Stimulated activated CD8-positive, alpha-beta memory T cell treated with anti-CD3 and anti-CD28 coated beads, Interleukin-2, amount 100 ng/mL, for 1 hour (primary cell): ENCODE measurements at regions not wholly inside any gene's neighbourhood (a gene's known extent, or its start where the extent isn't known, plus 50 kb on each side); places are given as distances from the start of the nearest gene placed in this dataset.

ENCODE experiments used
- DNase-seq, 2 donors: peaks; one replicate each; pipeline ENCODE4 v3.0.0-alpha.2; 2020; ENCODE audit warnings: low read depth in 2 of 2

DNA sequence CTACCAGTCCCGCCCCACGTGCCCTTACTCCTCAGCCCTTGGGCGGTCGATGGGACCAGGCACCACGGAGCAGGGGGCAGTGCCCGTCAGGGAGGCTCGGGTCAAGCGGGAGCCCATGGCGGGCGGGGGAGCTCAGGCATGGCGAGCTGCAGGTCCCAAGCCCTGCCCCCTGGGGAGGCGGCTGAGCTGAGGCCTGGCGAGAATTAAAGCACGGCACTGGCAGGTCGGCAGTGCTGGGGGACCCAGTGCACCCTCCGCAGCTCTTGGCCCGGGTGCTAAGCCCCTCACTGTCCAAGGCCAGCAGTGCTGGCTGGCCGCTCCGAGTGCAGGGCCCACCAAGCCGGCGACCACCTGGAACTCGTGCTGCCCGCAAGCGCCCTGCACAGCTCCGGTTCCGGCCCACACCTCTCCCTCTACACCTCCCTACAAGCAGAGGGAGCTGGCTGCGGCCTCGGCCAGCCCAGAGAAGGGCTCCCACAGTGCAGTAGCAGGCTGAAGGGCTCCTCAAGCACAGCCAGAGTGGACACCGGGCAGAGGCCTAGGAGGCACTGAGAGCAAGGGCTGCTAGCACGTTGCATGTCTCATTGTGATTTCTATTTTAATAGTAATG is 166.8 kb upstream of the FMN2 start:
- no peak for DNase-seq

DNA sequence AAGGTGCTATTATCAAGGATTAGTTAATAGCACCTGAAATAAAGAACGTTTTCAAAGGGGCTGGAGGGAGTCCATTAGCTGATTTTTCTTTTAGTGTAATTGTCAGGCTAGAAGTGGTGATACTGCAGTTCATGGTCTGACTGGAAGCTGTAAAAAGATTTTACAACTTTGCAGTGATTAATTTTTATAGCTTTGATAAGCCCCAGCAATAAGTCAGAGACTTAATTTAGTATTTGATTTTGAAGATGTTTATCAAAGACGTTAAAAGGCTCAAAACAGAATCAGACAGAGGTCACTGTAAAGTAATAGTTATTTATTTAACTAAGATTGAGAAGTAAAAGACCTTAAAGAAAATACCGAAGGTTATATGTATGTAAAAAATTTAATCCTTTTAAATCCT is 165.5 kb upstream of the FMN2 start:
- DNase-seq: no peak

DNA sequence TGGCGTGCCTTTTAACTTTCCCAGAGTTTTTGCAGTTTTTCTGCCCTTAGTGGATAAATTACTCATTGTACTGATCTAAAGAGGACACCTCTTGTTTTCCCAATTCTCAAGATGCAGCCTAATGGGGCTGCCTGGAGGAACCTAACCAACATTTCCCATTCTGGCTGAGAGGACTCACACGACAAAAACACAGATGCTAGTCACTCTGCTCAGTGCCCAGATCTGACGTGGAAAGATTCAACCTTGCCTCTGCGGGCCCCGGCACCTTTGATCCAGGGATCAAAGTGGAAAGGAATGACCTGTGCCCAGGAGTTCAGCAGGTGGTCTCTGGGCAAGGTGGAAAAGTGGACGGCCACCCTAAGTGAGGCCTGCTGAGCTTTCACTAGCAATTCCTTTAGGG is 162.4 kb upstream of the FMN2 start:
- no peak for DNase-seq

DNA sequence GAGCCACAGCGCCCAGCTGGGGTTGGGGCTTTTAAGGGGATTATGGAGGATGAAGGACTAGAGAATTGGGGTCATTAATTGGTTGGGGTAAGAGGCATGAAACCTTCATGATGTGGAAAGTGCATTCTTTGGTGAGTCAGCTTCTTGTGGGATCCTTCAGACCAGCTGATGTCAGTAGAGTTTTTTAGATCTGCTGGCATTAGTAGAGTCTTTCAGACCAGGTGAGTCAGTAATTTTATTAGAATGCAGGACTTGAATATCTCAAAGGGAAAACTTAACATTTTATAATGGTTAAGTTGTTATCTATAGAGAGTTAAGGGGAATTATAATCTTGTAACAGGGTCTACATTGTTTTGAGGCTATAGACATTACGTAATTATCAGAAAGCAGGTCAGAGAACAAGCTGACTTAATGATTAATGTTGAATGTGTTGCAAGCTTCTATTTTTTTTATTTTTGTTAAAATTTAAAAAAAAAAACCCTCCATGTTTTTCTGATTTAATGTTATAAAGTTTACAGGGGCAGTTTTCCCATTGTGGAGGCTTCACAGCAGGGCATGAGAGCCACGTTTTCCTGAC is 160.9 kb upstream of the FMN2 start:
- DNase-seq: no peak

DNA sequence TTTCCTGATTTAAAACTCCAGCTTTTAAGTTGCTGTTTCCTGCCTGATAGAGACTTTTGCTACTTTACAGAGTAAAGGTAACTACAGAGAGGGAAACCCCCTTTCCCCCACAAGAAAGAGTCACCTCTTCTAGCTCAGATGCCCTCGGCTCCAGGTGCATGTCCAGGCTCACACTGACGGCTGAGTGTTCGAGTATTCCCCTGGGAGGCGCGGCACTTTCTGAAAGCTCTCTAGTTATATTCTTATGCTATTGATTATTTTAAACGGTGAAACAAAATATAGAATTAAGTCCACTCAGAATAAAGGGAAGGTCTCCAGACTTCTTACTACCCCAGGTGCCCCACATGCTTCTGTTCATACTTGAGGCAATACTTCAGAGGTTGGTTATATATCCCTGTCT is 160.3 kb upstream of the FMN2 start:
- no peak for DNase-seq

DNA sequence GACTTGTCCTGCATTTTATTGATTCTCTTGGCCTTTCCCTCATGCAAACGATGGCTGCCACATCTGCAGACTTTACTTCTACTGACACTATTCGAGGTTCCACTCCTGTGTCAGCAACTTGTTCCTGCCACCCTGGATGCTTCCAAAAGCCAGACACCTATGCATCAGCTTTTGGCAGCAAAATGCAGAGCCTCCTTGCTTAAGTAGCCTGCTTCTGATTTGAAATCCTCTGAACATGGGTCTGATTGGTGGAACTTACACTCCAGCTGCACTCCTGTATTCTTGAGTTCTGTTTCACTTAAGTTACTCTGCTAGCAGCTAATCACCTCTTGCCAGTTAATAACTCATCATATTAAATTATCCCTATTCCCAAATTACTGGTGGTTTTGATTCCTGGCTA is 152.1 kb upstream of the FMN2 start:
- no peak for DNase-seq

DNA sequence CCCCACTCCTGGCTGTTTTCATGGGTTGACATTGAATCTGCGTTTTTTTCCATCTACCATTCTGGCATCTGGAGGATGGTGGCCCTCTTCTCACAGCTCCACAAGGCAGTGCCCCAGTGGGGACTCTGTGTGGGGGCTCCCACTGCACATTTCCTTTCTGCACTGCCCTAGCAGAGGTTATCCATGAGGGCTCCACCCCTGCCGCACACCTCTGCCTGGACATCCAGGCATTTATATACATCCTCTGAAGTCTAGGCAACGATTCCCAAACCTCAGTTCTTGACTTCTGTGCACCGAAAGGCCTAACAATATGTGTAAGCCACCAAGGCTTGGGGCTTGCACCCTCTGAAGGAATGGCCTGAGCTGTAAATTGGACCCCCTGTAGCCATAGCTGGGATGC is 147.9 kb upstream of the FMN2 start:
- DNase-seq: no peak

DNA sequence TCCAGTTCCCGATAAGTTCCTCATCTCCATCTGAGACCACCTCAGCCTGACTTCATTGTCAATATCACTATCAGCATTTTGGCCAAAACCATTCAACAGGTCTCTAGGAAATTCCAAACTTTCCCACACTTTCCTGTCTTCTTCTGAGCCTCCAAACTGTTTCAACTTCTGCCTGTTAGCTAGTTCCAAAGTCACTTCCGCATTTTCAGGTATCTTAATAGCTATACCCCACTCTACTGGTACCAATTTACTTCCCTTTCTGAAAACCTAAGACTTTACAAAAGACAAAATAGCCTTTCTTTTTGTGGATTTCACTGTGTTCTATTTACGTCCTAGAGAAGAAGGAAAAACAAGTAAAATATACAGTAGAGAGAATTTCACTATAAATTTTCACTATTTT is 147.0 kb upstream of the FMN2 start:
- no peak for DNase-seq

DNA sequence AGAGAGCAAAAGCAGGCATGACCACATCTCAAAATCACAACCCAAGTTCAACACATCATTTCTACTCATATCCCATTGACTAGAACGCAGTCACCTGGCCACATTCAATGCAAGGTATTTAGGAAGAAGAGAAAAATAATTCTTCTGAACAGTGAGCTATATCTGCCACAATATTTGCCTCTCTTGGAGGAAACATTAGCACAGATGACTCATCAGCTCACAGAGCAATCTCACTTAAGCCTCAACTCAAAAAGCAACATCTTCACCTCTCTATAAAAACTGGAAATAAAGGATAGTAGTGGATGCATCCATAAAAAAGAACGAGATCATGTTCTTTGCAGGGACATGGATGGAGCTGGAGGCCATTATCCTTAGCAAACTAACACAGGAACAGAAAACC is 143.9 kb upstream of the FMN2 start:
- no peak for DNase-seq

DNA sequence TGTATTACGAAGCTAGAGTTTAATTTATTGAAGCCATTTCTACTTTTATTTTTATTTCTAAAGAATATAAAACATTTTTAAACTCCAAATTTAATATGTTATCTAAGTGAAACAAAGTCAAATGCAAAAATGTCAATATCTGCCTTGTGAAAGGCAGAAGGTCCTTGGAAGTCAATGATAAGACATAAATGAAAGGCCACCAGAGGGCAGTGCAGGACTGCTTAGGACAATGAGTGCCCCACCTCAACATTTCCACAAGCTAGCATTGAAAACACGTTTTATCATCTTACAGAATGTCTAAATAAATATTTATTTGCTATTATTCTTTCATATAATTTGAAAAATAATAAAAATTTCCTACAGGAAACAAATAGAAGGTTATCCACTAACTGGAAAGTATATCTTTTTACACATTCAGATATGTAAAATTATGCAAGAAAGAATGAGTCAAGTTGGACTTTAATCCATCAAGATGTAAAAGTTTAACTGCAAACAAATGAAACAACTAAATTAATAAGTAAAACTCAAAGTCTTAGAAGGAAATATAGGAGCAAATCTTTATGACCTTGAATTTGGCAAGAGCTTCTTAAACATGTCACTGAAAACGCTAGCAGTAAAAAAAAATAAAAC is 140.1 kb upstream of the FMN2 start:
- peak in 1 of 2 donors; percentile 24 for DNase-seq

DNA sequence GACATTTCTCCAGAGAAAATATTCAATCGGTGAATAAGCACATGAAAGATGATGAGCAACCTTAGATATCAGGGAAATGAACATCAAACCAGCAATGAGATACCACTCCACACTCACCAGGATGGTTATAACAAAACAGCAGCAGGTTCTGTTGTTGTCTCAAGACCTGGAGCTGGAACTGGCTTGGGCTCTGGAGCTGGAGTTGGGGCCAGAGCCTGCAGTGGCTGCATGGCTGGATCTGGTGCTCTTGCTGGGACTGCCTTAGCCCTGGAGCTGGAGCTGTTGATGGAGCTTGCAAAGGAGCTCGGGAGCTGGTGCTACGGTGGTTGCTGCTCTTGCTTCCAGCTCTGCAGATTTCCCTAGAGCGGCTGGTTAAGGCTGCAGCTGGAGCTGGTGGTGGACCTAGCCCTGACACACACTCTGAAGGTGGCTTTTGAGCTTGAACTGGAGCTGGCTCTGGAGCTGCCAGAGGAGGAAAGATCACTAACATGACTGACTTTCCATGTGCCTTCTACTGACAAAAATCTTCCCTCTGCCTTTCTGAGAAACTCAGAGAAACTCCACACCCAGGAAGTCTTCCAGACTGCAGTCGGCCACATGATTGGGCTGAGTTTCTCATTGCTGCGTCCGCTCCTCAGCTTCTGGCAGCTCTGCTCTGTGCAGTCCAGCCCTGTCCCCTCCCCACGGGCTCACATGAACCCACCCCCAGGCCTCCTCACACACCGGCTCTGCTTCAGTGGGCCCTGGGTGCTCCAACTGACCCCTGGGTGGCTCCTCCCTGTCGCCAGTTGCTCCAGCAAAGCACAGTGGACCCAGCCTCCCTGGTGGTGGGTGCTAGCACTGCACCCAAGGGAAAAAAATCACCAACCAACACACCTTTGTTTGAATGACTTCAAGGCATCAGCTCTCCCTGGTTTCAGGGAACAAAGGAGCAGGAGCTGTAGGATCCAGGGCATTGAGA is 139.1 kb upstream of the FMN2 start:
- no peak for DNase-seq

DNA sequence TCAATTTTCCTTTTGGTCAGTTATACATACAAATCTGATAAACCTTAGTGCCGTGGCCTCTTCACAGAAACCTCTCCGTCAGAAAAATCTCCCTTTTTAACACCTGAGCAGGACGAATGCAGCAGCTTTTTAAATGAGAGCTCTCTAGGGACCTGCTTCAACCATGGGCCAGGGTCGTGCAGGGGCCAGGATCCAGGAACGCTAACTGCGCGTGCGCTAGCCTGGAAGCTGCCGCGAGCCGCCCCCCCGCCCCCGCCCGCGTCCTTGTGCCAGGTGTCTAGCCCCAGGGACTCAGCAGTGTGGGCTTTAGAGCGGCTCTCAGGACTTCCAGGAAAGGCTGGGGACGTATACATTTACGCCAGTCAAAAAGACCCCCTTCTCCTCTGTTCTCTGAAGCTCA is 136.8 kb upstream of the FMN2 start:
- DNase-seq: no peak

DNA sequence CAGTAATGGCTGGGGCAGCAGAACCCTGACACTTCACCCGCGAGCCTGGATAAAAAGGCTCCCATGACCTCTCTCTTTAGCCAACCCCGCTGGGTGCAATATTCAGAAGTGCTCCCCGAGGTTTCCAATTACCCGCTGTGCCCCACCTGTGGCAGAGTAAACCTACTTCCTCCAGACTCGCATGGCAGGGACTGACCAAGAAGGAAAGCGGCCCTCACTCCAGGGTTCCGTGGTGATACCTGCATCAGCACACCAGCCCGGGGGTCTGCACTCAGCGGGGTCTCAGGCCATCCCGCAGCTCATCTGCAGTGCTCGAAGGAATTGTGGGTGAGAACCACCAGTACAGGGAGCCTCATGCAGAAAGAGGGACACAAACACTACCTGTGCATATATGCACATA is 136.3 kb upstream of the FMN2 start:
- DNase-seq: no peak

DNA sequence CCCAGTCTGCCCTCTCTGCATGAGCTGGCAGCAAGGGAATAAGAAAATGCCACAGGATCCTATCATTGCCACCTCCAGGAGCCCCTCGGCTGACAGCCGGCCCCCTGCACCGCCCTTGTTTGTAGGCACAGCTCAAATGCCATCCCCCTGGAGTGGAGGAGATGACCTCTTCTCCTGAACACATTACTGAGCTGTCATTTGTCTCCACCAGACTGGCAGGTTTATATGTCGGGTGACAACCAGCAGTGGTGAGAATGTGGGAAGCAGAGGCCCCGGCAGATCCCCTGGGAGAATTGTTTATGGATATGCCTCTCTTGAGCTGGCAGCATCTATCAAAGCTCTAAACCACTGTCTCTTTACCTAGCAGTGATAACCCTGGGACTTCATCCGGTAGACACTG is 135.4 kb upstream of the FMN2 start:
- DNase-seq: no peak

DNA sequence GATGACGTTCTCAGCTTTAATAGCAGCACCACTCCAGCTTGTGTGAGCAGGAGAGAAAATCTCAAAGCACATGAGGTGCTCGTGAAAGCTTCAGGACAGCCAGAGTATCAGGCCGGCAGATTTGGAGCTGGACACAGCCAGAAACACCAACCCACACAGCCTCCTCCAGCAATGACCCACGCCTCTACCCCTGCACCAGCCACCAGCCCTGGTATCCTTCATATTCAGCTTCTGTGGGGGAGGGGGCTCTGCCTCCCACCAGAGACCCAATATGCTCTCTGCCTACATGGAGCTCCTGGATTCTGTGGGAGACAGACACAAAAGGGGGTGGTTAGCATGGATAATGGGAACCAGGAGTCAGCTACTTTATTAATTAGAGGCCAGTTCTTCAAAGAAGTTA is 133.6 kb upstream of the FMN2 start:
- no peak for DNase-seq

DNA sequence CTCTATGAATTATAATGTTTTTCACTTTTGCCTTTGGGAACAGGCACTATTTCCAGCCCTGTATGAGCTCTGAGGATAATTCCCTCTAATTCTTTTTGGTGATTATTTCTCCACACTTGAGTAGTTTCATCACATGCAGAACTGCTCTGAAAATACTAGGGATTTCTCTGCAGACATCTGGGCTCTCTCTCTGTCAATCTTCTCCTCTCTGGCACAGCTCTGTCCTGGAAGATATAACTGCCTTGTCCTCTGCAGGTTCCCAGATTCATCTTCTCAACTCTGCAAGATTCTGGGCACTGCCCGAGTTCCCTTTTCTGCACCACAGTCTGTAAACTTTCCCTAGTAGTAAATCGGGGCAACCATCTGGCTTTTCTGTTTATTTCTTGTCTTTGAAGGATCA is 131.3 kb upstream of the FMN2 start:
- no peak for DNase-seq

DNA sequence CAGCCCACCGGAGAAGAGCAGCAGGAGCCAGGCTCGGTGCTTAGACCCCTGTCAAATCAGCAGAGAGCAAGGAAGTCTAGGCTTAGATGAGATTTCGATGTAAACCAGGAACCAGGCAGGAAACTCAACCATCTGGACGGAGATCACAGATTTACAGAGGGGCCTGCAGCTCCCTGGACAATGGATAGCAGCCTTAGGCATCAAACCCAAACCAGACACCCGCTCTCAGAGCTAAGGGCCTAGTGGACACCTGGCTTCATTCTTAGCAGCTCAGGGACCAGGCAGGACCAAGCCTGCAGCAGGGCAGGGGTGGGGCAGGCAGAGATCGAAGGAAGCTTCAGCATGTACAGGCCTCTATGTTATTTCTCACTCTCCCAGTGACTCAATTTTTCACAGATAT is 127.8 kb upstream of the FMN2 start:
- no peak for DNase-seq

DNA sequence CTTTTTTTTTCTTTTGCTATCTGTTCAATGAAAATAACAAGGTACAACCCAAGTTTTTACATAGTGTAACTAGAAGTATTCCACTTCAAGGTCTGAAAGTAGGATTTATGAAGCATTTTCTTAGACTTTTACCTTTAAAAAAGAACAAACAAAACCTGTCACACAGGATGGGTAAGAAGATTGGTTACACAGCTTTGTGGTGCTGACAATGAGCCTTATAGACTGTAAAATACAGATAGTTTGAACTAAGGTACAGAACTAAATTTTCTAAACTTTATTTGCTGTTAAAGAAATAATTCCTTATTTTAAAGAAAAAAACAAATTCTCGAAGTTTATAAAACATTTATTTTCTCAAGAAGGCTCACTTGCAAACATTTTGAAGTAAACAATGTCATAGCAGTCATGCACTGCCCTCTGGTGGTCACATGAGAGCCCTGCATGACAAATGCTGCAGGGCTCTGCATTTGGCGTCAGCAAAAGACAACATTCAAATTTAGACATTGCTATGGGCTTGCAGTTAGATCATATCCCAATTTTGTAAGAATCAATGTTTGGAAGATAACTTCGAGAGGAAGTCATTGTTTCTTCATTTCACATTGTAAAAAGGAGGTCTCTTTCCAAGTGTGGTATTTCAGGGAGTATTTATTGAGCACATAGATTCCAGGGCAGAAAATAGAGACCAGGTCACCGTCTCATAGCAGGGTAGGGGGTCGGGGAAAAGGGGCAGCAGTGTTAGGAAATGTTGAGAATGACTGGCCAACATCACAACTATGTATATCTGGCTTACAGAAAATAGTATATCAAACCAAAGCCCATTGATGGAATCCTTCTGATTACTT is 115.3 kb upstream of the FMN2 start:
- DNase-seq: peak; percentile 15 to 30

DNA sequence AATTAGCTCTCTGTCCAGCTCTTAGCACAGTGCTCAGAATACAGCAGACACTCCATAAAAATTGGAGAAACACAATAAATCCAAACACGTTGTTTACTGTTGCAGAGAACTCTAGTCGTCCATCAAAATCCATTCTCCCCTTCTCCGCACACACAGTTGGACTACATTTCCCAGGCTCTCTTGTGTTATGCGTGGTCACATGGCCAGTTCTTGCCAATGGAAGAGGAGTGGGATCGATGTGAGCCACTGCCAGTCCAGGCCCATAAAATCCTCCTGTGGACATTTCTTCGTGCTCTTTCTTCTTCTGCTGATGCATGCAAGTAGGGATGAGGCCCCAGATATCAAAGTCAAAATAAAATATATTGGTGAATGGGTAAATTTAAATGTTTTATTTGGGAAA is 114.3 kb upstream of the FMN2 start:
- no peak for DNase-seq

DNA sequence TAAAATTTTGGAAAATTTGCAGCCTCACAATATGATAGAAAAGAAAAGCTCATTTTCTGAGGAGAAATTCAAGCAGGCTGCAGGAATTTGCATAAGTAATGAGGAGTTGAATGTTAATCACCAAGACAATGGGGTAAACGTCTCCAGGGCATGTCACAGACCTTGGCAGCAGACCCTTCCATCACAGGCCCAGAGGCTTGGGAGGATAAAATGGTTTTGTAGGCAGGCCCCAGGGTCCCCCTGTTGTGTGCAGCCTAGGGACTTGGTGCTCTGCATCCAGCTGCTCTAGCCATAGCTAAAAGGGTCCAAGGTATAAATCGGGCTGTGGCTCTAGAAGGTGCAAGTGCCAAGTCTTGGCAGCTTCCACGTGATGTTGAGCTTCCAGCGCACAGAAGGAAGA is 112.2 kb upstream of the FMN2 start:
- no peak for DNase-seq

DNA sequence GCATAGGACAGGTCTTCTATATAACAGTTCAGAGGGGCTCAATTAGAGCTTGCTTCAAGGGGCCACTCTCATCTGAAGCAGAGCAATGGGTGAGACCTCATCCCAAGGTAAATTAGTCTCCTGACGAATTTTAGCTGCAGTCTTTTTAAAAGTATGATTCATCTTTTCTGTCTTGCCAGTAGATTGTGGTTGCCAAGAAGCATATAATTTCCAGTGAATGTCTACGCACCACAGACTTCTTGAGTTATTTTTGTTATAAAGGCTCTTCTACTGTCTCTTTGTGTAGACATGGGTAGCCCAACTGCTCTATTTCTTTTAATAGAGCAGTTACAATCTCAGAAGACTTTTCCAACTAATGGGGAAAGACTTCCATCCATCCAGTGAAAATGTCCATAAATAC is 108.9 kb upstream of the FMN2 start:
- no peak for DNase-seq

DNA sequence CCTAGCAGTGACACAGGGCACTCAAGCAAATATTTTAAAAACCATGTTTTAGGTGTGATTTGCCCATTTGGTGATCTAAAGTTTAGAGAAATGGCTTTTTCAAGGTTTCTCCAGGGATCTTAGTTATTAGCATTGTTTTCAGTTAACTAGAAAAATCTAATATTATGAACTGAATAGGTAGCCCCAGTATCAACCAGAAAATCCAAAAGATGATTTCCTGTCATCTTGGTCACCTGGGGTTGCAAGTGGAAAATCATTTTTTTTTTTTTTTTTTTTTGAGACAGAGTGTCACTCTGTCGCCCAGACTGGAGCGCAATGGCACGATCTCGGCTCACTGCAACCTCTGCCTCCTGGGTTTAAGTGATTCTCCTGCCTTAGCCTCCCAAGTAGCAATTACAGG is 106.6 kb upstream of the FMN2 start:
- DNase-seq: no peak
